ENCODE measurements at regions not wholly inside any gene's neighbourhood (a gene's known extent, or its start where the extent isn't known, plus 50 kb on each side); places are given as distances from the start of the nearest gene placed in this dataset.

- no peaks in the 10 kb centered on the region for H3K27me3 Mint-ChIP-seq
- no peaks in the 10 kb centered on the region for H3K36me3 Mint-ChIP-seq (ENCODE audit: low read depth)
- intact Hi-C loops (cut with micrococcal nuclease): no loop called here
- no peaks in the 10 kb centered on the region for H3K9me3 Mint-ChIP-seq
- H3K4me3 Mint-ChIP-seq: no peak overlapping the region
- H3K4me1 Mint-ChIP-seq (ENCODE audit: low read depth): no peaks in the 10 kb centered on the region
- no peak overlapping the region for H3K27ac Mint-ChIP-seq
Observed at GRCh38 chr13:67328895-67329294, 98.8 kb upstream of the PCDH9 start.

- Mint-ChIP-seq H3K27ac (no peak overlapping the region), H3K9me3 (peaks cover 13% of the 10 kb centered on the region), H3K4me3 (no peak overlapping the region), H3K36me3 (ENCODE audit: low read depth) (no peaks in the 10 kb centered on the region), H3K27me3 (no peaks in the 10 kb centered on the region), H3K4me1 (ENCODE audit: low read depth) (no peaks in the 10 kb centered on the region)
- intact Hi-C loops (cut with micrococcal nuclease): no loop called here
Observed at GRCh38 chr13:67318860-67319259, 88.7 kb upstream of the PCDH9 start.

GRCh38 chr13:67318398-67318797 is 88.3 kb upstream of the PCDH9 start:
- intact Hi-C loops (cut with micrococcal nuclease): no loop called here
- H3K9me3 Mint-ChIP-seq: peaks cover 13% of the 10 kb centered on the region
- no peaks in the 10 kb centered on the region for H3K27me3 Mint-ChIP-seq
- no peak overlapping the region for H3K27ac Mint-ChIP-seq
- H3K4me3 Mint-ChIP-seq: no peak overlapping the region
- no peaks in the 10 kb centered on the region for H3K4me1 Mint-ChIP-seq (ENCODE audit: low read depth)
- H3K36me3 Mint-ChIP-seq (ENCODE audit: low read depth): no peaks in the 10 kb centered on the region

- Mint-ChIP-seq H3K27ac (no peak overlapping the region), H3K27me3 (no peaks in the 10 kb centered on the region), H3K4me3 (no peak overlapping the region), H3K9me3 (no peaks in the 10 kb centered on the region), H3K4me1 (ENCODE audit: low read depth) (no peaks in the 10 kb centered on the region), H3K36me3 (ENCODE audit: low read depth) (no peaks in the 10 kb centered on the region)
- intact Hi-C loops (cut with micrococcal nuclease): no loop called here
Observed at GRCh38 chr13:67314405-67314804, 84.3 kb upstream of the PCDH9 start.

GRCh38 chr13:67308004-67308772 is 78.1 kb upstream of the PCDH9 start:
- H3K27ac Mint-ChIP-seq: no peak overlapping the region
- no peaks in the 10 kb centered on the region for H3K27me3 Mint-ChIP-seq
- H3K4me3 Mint-ChIP-seq: no peak overlapping the region
- no peaks in the 10 kb centered on the region for H3K36me3 Mint-ChIP-seq (ENCODE audit: low read depth)
- no peaks in the 10 kb centered on the region for H3K9me3 Mint-ChIP-seq
- intact Hi-C loops (cut with micrococcal nuclease): no loop called here
- H3K4me1 Mint-ChIP-seq (ENCODE audit: low read depth): no peaks in the 10 kb centered on the region

- H3K4me3 Mint-ChIP-seq: no peak overlapping the region
- no peaks in the 10 kb centered on the region for H3K4me1 Mint-ChIP-seq (ENCODE audit: low read depth)
- intact Hi-C loops (cut with micrococcal nuclease): no loop called here
- H3K9me3 Mint-ChIP-seq: no peaks in the 10 kb centered on the region
- no peaks in the 10 kb centered on the region for H3K36me3 Mint-ChIP-seq (ENCODE audit: low read depth)
- no peak overlapping the region for H3K27ac Mint-ChIP-seq
- no peaks in the 10 kb centered on the region for H3K27me3 Mint-ChIP-seq
Observed at GRCh38 chr13:67306742-67307141, 76.6 kb upstream of the PCDH9 start.

- Mint-ChIP-seq H3K9me3 (peaks cover 14% of the 10 kb centered on the region), H3K4me1 (ENCODE audit: low read depth) (no peaks in the 10 kb centered on the region), H3K4me3 (no peak overlapping the region), H3K36me3 (ENCODE audit: low read depth) (no peaks in the 10 kb centered on the region), H3K27ac (no peak overlapping the region), H3K27me3 (no peaks in the 10 kb centered on the region)
- intact Hi-C loops (cut with micrococcal nuclease): no loop called here
Observed at GRCh38 chr13:67303661-67304333, 73.7 kb upstream of the PCDH9 start.

- Mint-ChIP-seq H3K9me3 (peaks cover 42% of the 10 kb centered on the region), H3K4me1 (ENCODE audit: low read depth) (no peaks in the 10 kb centered on the region), H3K4me3 (no peak overlapping the region), H3K36me3 (ENCODE audit: low read depth) (no peaks in the 10 kb centered on the region), H3K27ac (no peak overlapping the region), H3K27me3 (no peaks in the 10 kb centered on the region)
- intact Hi-C loops (cut with micrococcal nuclease): no loop called here
Observed at GRCh38 chr13:67299751-67300150, 69.6 kb upstream of the PCDH9 start.

- no peak overlapping the region for H3K4me3 Mint-ChIP-seq
- H3K4me1 Mint-ChIP-seq (ENCODE audit: low read depth): no peaks in the 10 kb centered on the region
- intact Hi-C loops (cut with micrococcal nuclease): no loop called here
Observed at GRCh38 chr13:67299072-67299635, 69.0 kb upstream of the PCDH9 start.

GRCh38 chr13:67298297-67298696 is 68.2 kb upstream of the PCDH9 start:
- no peaks in the 10 kb centered on the region for H3K36me3 Mint-ChIP-seq (ENCODE audit: low read depth)
- no peak overlapping the region for H3K4me3 Mint-ChIP-seq
- intact Hi-C loops (cut with micrococcal nuclease): no loop called here
- H3K4me1 Mint-ChIP-seq (ENCODE audit: low read depth): no peaks in the 10 kb centered on the region
- H3K9me3 Mint-ChIP-seq: peaks cover 42% of the 10 kb centered on the region
- H3K27me3 Mint-ChIP-seq: no peaks in the 10 kb centered on the region
- no peak overlapping the region for H3K27ac Mint-ChIP-seq

More at GRCh38 chr13:67299072-67299635, 69.0 kb upstream of the PCDH9 start:
- H3K27me3 Mint-ChIP-seq: no peaks in the 10 kb centered on the region
- H3K36me3 Mint-ChIP-seq (ENCODE audit: low read depth): no peaks in the 10 kb centered on the region
- H3K27ac Mint-ChIP-seq: no peak overlapping the region
- H3K9me3 Mint-ChIP-seq: peaks cover 42% of the 10 kb centered on the region

- intact Hi-C loops (cut with micrococcal nuclease): no loop called here
- peaks cover 51% of the 10 kb centered on the region for H3K9me3 Mint-ChIP-seq
- H3K27me3 Mint-ChIP-seq: no peaks in the 10 kb centered on the region
- H3K27ac Mint-ChIP-seq: no peak overlapping the region
- no peaks in the 10 kb centered on the region for H3K36me3 Mint-ChIP-seq (ENCODE audit: low read depth)
- H3K4me3 Mint-ChIP-seq: no peak overlapping the region
- no peaks in the 10 kb centered on the region for H3K4me1 Mint-ChIP-seq (ENCODE audit: low read depth)
Observed at GRCh38 chr13:67296511-67296910, 66.4 kb upstream of the PCDH9 start.

- Mint-ChIP-seq H3K27ac (no peak overlapping the region), H3K4me3 (no peak overlapping the region), H3K36me3 (ENCODE audit: low read depth) (no peaks in the 10 kb centered on the region), H3K9me3 (peaks cover 43% of the 10 kb centered on the region), H3K4me1 (ENCODE audit: low read depth) (no peaks in the 10 kb centered on the region), H3K27me3 (no peaks in the 10 kb centered on the region)
- intact Hi-C loops (cut with micrococcal nuclease): no loop called here
Observed at GRCh38 chr13:67292886-67293285, 62.8 kb upstream of the PCDH9 start.

GRCh38 chr13:67285611-67286010 is 55.5 kb upstream of the PCDH9 start:
- H3K4me3 Mint-ChIP-seq: no peak overlapping the region
- no peaks in the 10 kb centered on the region for H3K36me3 Mint-ChIP-seq (ENCODE audit: low read depth)
- peaks cover 37% of the 10 kb centered on the region for H3K9me3 Mint-ChIP-seq
- no peaks in the 10 kb centered on the region for H3K4me1 Mint-ChIP-seq (ENCODE audit: low read depth)
- no peak overlapping the region for H3K27ac Mint-ChIP-seq
- intact Hi-C loops (cut with micrococcal nuclease): no loop called here
- H3K27me3 Mint-ChIP-seq: no peaks in the 10 kb centered on the region

- Mint-ChIP-seq H3K4me3 (no peak overlapping the region), H3K36me3 (ENCODE audit: low read depth) (no peaks in the 10 kb centered on the region), H3K4me1 (ENCODE audit: low read depth) (no peaks in the 10 kb centered on the region), H3K27me3 (no peaks in the 10 kb centered on the region), H3K9me3 (peaks cover 26% of the 10 kb centered on the region), H3K27ac (no peak overlapping the region)
- intact Hi-C loops (cut with micrococcal nuclease): no loop called here
Observed at GRCh38 chr13:67283637-67284036, 53.5 kb upstream of the PCDH9 start.
